ENCODE measurements at regions not wholly inside any gene's neighbourhood (a gene's known extent, or its start where the extent isn't known, plus 50 kb on each side); places are given as distances from the start of the nearest gene placed in this dataset.

GRCh38 chr20:48092596-48093280, 307.5 kb upstream of the SULF2 start (continued):
- TF ChIP-seq ZNF660 (CRISPR knock-in tag; IDR thresholded peaks at IDR 0.05; ENCODE audit: borderline replicate concordance, low read depth), result no peak

GRCh38 chr20:48090784-48091183, 305.5 kb upstream of the SULF2 start:
- no peak overlapping the region for H3K4me3 ChIP-seq (replicated peaks in 1 of 3; ENCODE audit: insufficient read depth in 1 of 3, low read depth in 2 of 3, low read length in 3 of 3)
- ChIA-PET CTCF (ENCODE audit: low intra/inter-chr PET ratio, low total read pairs) (no interaction called here), POLR2A (no interaction called here)
- in situ Hi-C loops (cut with HindIII; ENCODE audit: extremely low pct_ligation_motif_present, low pct_unique_long_range_greater_than_20kb) (no loop called here), intact Hi-C loops (cut with micrococcal nuclease; ENCODE audit: unreplicated experiment) (no loop called here)
- H3K27ac ChIP-seq (ENCODE audit: extremely low read length, insufficient read depth, low read length), result no peak overlapping the region
- ATAC-seq (no peak), DNase-seq (ENCODE audit: low spot score) (no peak), FAIRE-seq (no peak)
- H3K27me3 ChIP-seq (ENCODE audit: control insufficient read depth in 1 of 2, insufficient read depth in 2 of 2, low read length in 2 of 2), result peaks cover 4 to 11% of the 10 kb centered on the region in 2 experiments; a peak in 2 of 5 replicates
- no peaks in the 10 kb centered on the region for H3K9me3 ChIP-seq (ENCODE audit: low read length)
- H3K9ac ChIP-seq (ENCODE audit: insufficient read depth, low read depth, low read length), result no peak overlapping the region
- no peaks in the 10 kb centered on the region for H3K36me3 ChIP-seq (replicated peaks in 1 of 2; ENCODE audit: control insufficient read depth in 1 of 2, insufficient read depth in 2 of 2, low read length in 2 of 2)
- 13% methylated on average over 7 of the region's 7 CpGs for WGBS (ENCODE audit: low lambda C conversion rate)
- no TSS peak for BruUV-seq (replicated peaks)
- H3K79me2 ChIP-seq (ENCODE audit: insufficient read depth, low read length), result no peaks in the 10 kb centered on the region
- no peak overlapping the region for H3K4me2 ChIP-seq (ENCODE audit: low read depth, low read length)
- H3K4me1 ChIP-seq (ENCODE audit: insufficient read depth, low read length), result no peaks in the 10 kb centered on the region
- H2AFZ ChIP-seq (ENCODE audit: low read length), result no peak overlapping the region
- no peaks in the 10 kb centered on the region for H4K20me1 ChIP-seq (ENCODE audit: insufficient read depth, low read length)
- no peak for TF ChIP-seq SMYD3 (CRISPR knock-in tag; IDR thresholded peaks at IDR 0.05)
- TF ChIP-seq ZBTB46 (CRISPR knock-in tag; IDR thresholded peaks at IDR 0.05; ENCODE audit: borderline replicate concordance), result no peak
- no peak for TF ChIP-seq NFAT5 (CRISPR knock-in tag; IDR thresholded peaks at IDR 0.05)
- peak; percentile 32; the same call in 1 of the 2 replicates for TF ChIP-seq MNT (IDR thresholded peaks at IDR 0.05)
- TF ChIP-seq NCOA5 (CRISPR knock-in tag; IDR thresholded peaks at IDR 0.05), result no peak
- no peak for TF ChIP-seq CREB3 (CRISPR knock-in tag; IDR thresholded peaks at IDR 0.05)
- TF ChIP-seq ZNF629 (CRISPR knock-in tag; conservative IDR thresholded peaks at IDR 0.05), result peak; percentile 56; the same call in 1 of the 2 replicates
- TF ChIP-seq DDIT3 (CRISPR knock-in tag; IDR thresholded peaks at IDR 0.05), result no peak
- no peak for TF ChIP-seq FOSL2 (CRISPR knock-in tag; IDR thresholded peaks at IDR 0.05)
